H1 (cell line): ENCODE measurements at regions not wholly inside any gene's neighbourhood (a gene's known extent, or its start where the extent isn't known, plus 50 kb on each side); places are given as distances from the start of the nearest gene placed in this dataset.

Experiments
- CTCF ChIA-PET: fragments of 300-600 bp; sonication (Branson Sonifier 250); formaldehyde crosslinking; loops from one replicate; lab custom pipeline; 2021; ENCODE audit not compliant: partially characterized antibody; lab: Charles Lee
- POLR2A ChIA-PET: fragments of 300-600 bp; sonication (Branson Sonifier 250); formaldehyde crosslinking; loops from one replicate; lab custom pipeline; 2021; ENCODE audit warnings: inconsistent platforms; ENCODE audit not compliant: partially characterized antibody; lab: Charles Lee
- DNase-seq, 2 experiments: peaks; one replicate each; pipeline versions ENCODE4 v3.0.0 to v3.0.0-alpha.2; 2010 to 2022; ENCODE audit warnings: low spot score in 2 of 2, low read depth in 1 of 2, mixed read lengths in 1 of 2
- FAIRE-seq: peaks from 2 replicates; lab custom pipeline; 2011; peaks lifted over from hg19 to GRCh38; lab: Jason Lieb, UNC
- H2AFZ ChIP-seq: 2 replicates; pipeline ENCODE4 v1.8.1; 2012; ENCODE audit warnings: low read length, inconsistent platforms
- H2AK5ac ChIP-seq: 2 replicates; pipeline ENCODE4 v1.6.1; 2013; ENCODE audit warnings: low read depth, low read length
- H2BK120ac ChIP-seq: replicated peaks from 2 replicates; pipeline ENCODE3; 2013; ENCODE audit warnings: low read depth, low read length, inconsistent platforms
- H2BK12ac ChIP-seq: 2 replicates; pipeline ENCODE4 v1.6.1; 2013; ENCODE audit warnings: low read depth, low read length
- H2BK15ac ChIP-seq: 2 replicates; pipeline ENCODE4 v1.6.1; 2013; ENCODE audit warnings: low read length
- H2BK20ac ChIP-seq: 2 replicates; pipeline ENCODE4 v1.6.1; 2013; ENCODE audit warnings: low read length
- H2BK5ac ChIP-seq: 2 replicates; pipeline ENCODE4 v1.6.1; 2013; ENCODE audit warnings: low read depth, low read length
- H3K14ac ChIP-seq: 2 replicates; pipeline ENCODE4 v1.6.1; 2013; ENCODE audit warnings: inconsistent platforms; ENCODE audit not compliant: insufficient read length
- H3K18ac ChIP-seq: 2 replicates; pipeline ENCODE4 v1.6.1; 2013; ENCODE audit warnings: low read length; ENCODE audit errors: extremely low read depth
- H3K23ac ChIP-seq: 2 replicates; pipeline ENCODE4 v1.6.1; 2013; ENCODE audit warnings: inconsistent platforms; ENCODE audit not compliant: insufficient read length
- H3K23me2 ChIP-seq: 2 replicates; pipeline ENCODE4 v1.6.1; 2013; ENCODE audit warnings: low read depth, low read length
- H3K27ac ChIP-seq: 2 replicates; pipeline ENCODE4 v1.6.1; 2011; ENCODE audit warnings: low read depth, low read length, inconsistent platforms
- H3K27me3 ChIP-seq, 4 experiments: replicated peaks in 1 of 4; 1 replicate in 1 of 4; 2 replicates in 3 of 4; pipeline versions ENCODE4 v1.6.1 to v1.8.1; 2011 to 2013; ENCODE audit warnings: low read length in 3 of 4, mild to moderate bottlenecking in 3 of 4, inconsistent platforms in 2 of 4, mixed read lengths in 2 of 4, moderate library complexity in 1 of 4; ENCODE audit not compliant: control insufficient read depth in 3 of 4, insufficient read depth in 3 of 4; ENCODE audit errors: extremely low read depth in 1 of 4
- H3K36me3 ChIP-seq, 4 experiments: 2 replicates each; pipeline versions ENCODE4 v1.6.1 to v1.8.1; 2011 to 2013; ENCODE audit warnings: mild to moderate bottlenecking in 4 of 4, low read length in 3 of 4, moderate library complexity in 2 of 4, control low read depth in 1 of 4, inconsistent platforms in 1 of 4; ENCODE audit not compliant: insufficient read depth in 4 of 4, control insufficient read depth in 2 of 4
- H3K4ac ChIP-seq: replicated peaks from 2 replicates; pipeline ENCODE3; 2013; ENCODE audit warnings: low read length, low read depth, mixed read lengths, inconsistent platforms; ENCODE audit not compliant: insufficient read length
- H3K4me1 ChIP-seq, 4 experiments: replicated peaks in 1 of 4; 1 replicate in 1 of 4; 2 replicates in 3 of 4; pipeline versions ENCODE4 v1.6.1 to v1.8.1; 2011 to 2013; ENCODE audit warnings: low read length in 3 of 4, inconsistent platforms in 2 of 4, mixed read lengths in 1 of 4; ENCODE audit not compliant: insufficient read depth in 4 of 4, control insufficient read depth in 3 of 4
- H3K4me2 ChIP-seq, 2 experiments: 2 replicates each; pipeline versions ENCODE4 v1.6.1 to v1.8.1; 2011 to 2013; ENCODE audit warnings: low read depth in 2 of 2, low read length in 2 of 2, control low read depth in 1 of 2, inconsistent platforms in 1 of 2, mild to moderate bottlenecking in 1 of 2; ENCODE audit not compliant: insufficient read depth in 1 of 2
- H3K4me3 ChIP-seq, 4 experiments: fragments of 200-600, 300-600 bp in 1 of 4; sonication (generic), shearing (Covaris generic), sonication (Bioruptor Twin) in 1 of 4; 2 replicates each; pipeline versions ENCODE4 v1.5.1 to v1.8.1; 2011 to 2016; ENCODE audit warnings: low read length in 4 of 4, low read depth in 3 of 4, control low read depth in 2 of 4, inconsistent platforms in 2 of 4, mild to moderate bottlenecking in 2 of 4, mixed read lengths in 1 of 4, moderate library complexity in 1 of 4; ENCODE audit not compliant: insufficient read depth in 2 of 4; ENCODE audit errors: extremely low read depth in 1 of 4
- H3K56ac ChIP-seq: replicated peaks from 2 replicates; pipeline ENCODE3; 2013; ENCODE audit warnings: low read depth, mild to moderate bottlenecking, mixed read lengths, low read length, inconsistent platforms; ENCODE audit not compliant: insufficient read length
- H3K79me1 ChIP-seq: 2 replicates; pipeline ENCODE4 v1.6.1; 2013; ENCODE audit warnings: low read depth, low read length, control low read depth
- H3K79me2 ChIP-seq, 2 experiments: 2 replicates each; pipeline versions ENCODE4 v1.6.1 to v1.8.1; 2012 to 2013; ENCODE audit warnings: low read length in 2 of 2, mild to moderate bottlenecking in 2 of 2, inconsistent platforms in 1 of 2; ENCODE audit not compliant: insufficient read depth in 2 of 2, control insufficient read depth in 1 of 2
- H3K9ac ChIP-seq, 4 experiments: replicated peaks in 1 of 4; 1 replicate in 1 of 4; 2 replicates in 3 of 4; pipeline versions ENCODE4 v1.6.1 to v1.8.1; 2011 to 2013; ENCODE audit warnings: low read depth in 3 of 4, low read length in 3 of 4, control low read depth in 2 of 4, mild to moderate bottlenecking in 2 of 4, moderate library complexity in 2 of 4, inconsistent platforms in 1 of 4; ENCODE audit errors: extremely low read depth in 1 of 4
- H3K9me3 ChIP-seq, 2 experiments: 2 replicates each; pipeline versions ENCODE4 v1.6.1 to v1.8.1; 2012 to 2013; ENCODE audit warnings: mild to moderate bottlenecking in 2 of 2, moderate library complexity in 2 of 2, control low read depth in 1 of 2, inconsistent platforms in 1 of 2, low read depth in 1 of 2, low read length in 1 of 2, mixed read lengths in 1 of 2; ENCODE audit not compliant: insufficient read depth in 2 of 2
- H4K20me1 ChIP-seq, 2 experiments: replicated peaks in 1 of 2; 2 replicates each; pipeline versions ENCODE3 to v1.8.1; 2011 to 2013; ENCODE audit warnings: inconsistent platforms in 2 of 2, low read length in 2 of 2, mild to moderate bottlenecking in 1 of 2; ENCODE audit not compliant: insufficient read depth in 2 of 2, control insufficient read depth in 1 of 2
- H4K5ac ChIP-seq: 2 replicates; pipeline ENCODE4 v1.6.1; 2013; ENCODE audit warnings: low read length, low read depth, mixed read lengths, inconsistent platforms; ENCODE audit not compliant: insufficient read length
- H4K8ac ChIP-seq: 2 replicates; pipeline ENCODE4 v1.8.0; 2013; ENCODE audit warnings: mild to moderate bottlenecking, moderate library complexity, low read length, inconsistent platforms; ENCODE audit not compliant: insufficient read depth; ENCODE audit errors: extremely low read depth
- H4K91ac ChIP-seq: replicated peaks from 2 replicates; pipeline ENCODE3; 2013; ENCODE audit warnings: low read length, mixed read lengths, inconsistent platforms; ENCODE audit not compliant: insufficient read length
- BCL11A ChIP-seq, 2 experiments: IDR thresholded peaks; one replicate each; pipeline ENCODE4 v1.6.1; 2011; ENCODE audit warnings: low read depth in 2 of 2, low read length in 2 of 2, mild to moderate bottlenecking in 2 of 2
- KDM4A ChIP-seq: IDR thresholded peaks from one replicate; pipeline ENCODE4 v1.7.1; 2012; ENCODE audit warnings: low read depth, mild to moderate bottlenecking, moderate library complexity, low read length, inconsistent platforms; ENCODE audit not compliant: severe bottlenecking
- POLR2A ChIP-seq, 2 experiments: IDR thresholded peaks; 1 replicate in 1 of 2; 2 replicates in 1 of 2; pipeline ENCODE4 v1.6.1; 2011; ENCODE audit warnings: low read depth in 2 of 2, low read length in 2 of 2, mild to moderate bottlenecking in 2 of 2; ENCODE audit errors: control extremely low read depth in 1 of 2
- RBBP5 ChIP-seq: IDR thresholded peaks from 2 replicates; pipeline ENCODE4 v1.7.1; 2012; ENCODE audit warnings: low read depth, mild to moderate bottlenecking, inconsistent platforms, low read length, moderate library complexity, borderline replicate concordance
- SRF ChIP-seq: IDR thresholded peaks from 2 replicates; pipeline ENCODE4 v1.6.1; 2011; ENCODE audit warnings: mild to moderate bottlenecking, low read depth, low read length, moderate library complexity
- WGBS, 2 experiments: shearing (Covaris generic) in 1 of 2; methylation state at CpG; one replicate each; pipeline versions ENCODE4 v1.1.6 to v1.1.7; 2013 to 2015; ENCODE audit warnings: low lambda C conversion rate in 2 of 2, mixed read lengths in 2 of 2, inconsistent platforms in 1 of 2, low coverage in 1 of 2, missing lambda C conversion rate in 1 of 2; ENCODE audit not compliant: insufficient replicate concordance in 2 of 2, insufficient coverage in 1 of 2, insufficient read length in 1 of 2; ENCODE audit errors: extremely low coverage in 1 of 2, missing lambda C conversion rate in 1 of 2; 5-methylcytosine and 5-hydroxymethylcytosine counted together

DNA sequence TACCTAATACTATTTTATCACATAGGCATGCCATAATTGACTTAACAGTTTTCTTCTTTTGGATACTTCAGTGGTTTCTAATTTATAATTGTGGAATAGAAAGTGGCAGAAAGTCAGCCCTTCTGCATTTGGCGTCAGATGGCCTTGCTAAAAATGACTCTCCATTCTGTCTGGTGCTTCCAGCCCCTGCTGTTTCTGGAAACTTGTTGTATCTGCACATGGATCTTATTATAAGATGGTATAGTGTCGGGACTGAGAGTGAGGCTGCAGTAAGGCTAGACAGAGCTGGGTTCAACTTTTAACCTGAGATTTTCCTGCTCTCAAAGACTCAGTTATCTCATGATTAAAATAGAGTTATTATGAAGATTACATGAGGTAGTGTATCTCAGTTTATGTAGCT, 74.8 kb upstream of the WDR72 start:
- FAIRE-seq (no peak), DNase-seq (no peak)
- POLR2A ChIA-PET, result no interaction called here
- no peak overlapping the region for H3K9ac ChIP-seq
- no peak overlapping the region for H2BK5ac ChIP-seq
- no peak overlapping the region for H2AFZ ChIP-seq
- H3K23ac ChIP-seq, result no peak overlapping the region
- H3K4me2 ChIP-seq, result no peak overlapping the region
- H4K8ac ChIP-seq, result no peak overlapping the region
- no peak overlapping the region for H3K14ac ChIP-seq
- no peak overlapping the region for H2BK12ac ChIP-seq
- no peak overlapping the region for H4K5ac ChIP-seq
- H2BK120ac ChIP-seq, result no peak overlapping the region
- no peak overlapping the region for H4K91ac ChIP-seq
- no peaks in the 10 kb centered on the region; a peak in 1 of 4 replicates for H3K9me3 ChIP-seq
- 80% methylated on average over 2 of the region's 2 CpGs; no CpG with 5 or more reads in 1 of the 2 experiments for WGBS, 2 experiments
- H3K18ac ChIP-seq, result no peak overlapping the region
- H3K79me2 ChIP-seq, result no peaks in the 10 kb centered on the region
- H3K4me1 ChIP-seq, result peaks cover 0 to 5% (median 1%) of the 10 kb centered on the region in 4 experiments; a peak in 2 of 7 replicates
- H3K27ac ChIP-seq, result no peak overlapping the region
- CTCF ChIA-PET, result no interaction called here
- no peaks in the 10 kb centered on the region for H3K27me3 ChIP-seq
- H2BK20ac ChIP-seq, result no peak overlapping the region
- no peaks in the 10 kb centered on the region for H3K79me1 ChIP-seq
- no peak overlapping the region for H3K56ac ChIP-seq
- no peaks in the 10 kb centered on the region for H3K36me3 ChIP-seq
- H3K23me2 ChIP-seq, result 0 out of 2 replicates have a peak, but pooled peaks cover 1% of the 10 kb centered on the region
- no peak overlapping the region for H2AK5ac ChIP-seq
- no peaks in the 10 kb centered on the region for H4K20me1 ChIP-seq
- no peak overlapping the region for H3K4ac ChIP-seq
- no peak overlapping the region for H3K4me3 ChIP-seq
- H2BK15ac ChIP-seq, result no peak overlapping the region
- TF ChIP-seq RBBP5 (no peak), KDM4A (no peak), SRF (no peak), BCL11A (IDR thresholded peaks at IDR 0.05; ENCODE audit: low read depth in 2 of 2, low read length in 2 of 2) (no peak), POLR2A (IDR thresholded peaks at IDR 0.05; ENCODE audit: control extremely low read depth in 1 of 2, low read depth in 2 of 2, low read length in 2 of 2) (no peak)
